ENCODE measurements at regions not wholly inside any gene's neighbourhood (a gene's known extent, or its start where the extent isn't known, plus 50 kb on each side); places are given as distances from the start of the nearest gene placed in this dataset.

- Mint-ChIP-seq H3K27me3 (ENCODE audit: unreplicated experiment) (no peaks in the 10 kb centered on the region), H3K9me3 (ENCODE audit: unreplicated experiment) (peaks cover 3% of the 10 kb centered on the region), H3K4me1 (ENCODE audit: low read depth, unreplicated experiment) (no peaks in the 10 kb centered on the region), H3K36me3 (ENCODE audit: unreplicated experiment) (peaks cover 4% of the 10 kb centered on the region), H3K27ac (ENCODE audit: unreplicated experiment) (no peak overlapping the region), H3K4me3 (ENCODE audit: unreplicated experiment) (no peak overlapping the region)
- TF ChIP-seq, protein P1, sequence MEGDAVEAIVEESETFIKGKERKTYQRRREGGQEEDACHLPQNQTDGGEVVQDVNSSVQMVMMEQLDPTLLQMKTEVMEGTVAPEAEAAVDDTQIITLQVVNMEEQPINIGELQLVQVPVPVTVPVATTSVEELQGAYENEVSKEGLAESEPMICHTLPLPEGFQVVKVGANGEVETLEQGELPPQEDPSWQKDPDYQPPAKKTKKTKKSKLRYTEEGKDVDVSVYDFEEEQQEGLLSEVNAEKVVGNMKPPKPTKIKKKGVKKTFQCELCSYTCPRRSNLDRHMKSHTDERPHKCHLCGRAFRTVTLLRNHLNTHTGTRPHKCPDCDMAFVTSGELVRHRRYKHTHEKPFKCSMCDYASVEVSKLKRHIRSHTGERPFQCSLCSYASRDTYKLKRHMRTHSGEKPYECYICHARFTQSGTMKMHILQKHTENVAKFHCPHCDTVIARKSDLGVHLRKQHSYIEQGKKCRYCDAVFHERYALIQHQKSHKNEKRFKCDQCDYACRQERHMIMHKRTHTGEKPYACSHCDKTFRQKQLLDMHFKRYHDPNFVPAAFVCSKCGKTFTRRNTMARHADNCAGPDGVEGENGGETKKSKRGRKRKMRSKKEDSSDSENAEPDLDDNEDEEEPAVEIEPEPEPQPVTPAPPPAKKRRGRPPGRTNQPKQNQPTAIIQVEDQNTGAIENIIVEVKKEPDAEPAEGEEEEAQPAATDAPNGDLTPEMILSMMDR (IDR thresholded peaks at IDR 0.05; ENCODE audit: partially characterized antibody, unreplicated experiment), result no peak
- DNase-seq, result no peak
Observed at GRCh38 chr11:128235958-128236357, 351.4 kb downstream of the ETS1 start.

GRCh38 chr11:128235426-128235825 lies 351.9 kb downstream of the ETS1 start:
- peaks cover 4% of the 10 kb centered on the region for H3K36me3 Mint-ChIP-seq (ENCODE audit: unreplicated experiment)
- H3K9me3 Mint-ChIP-seq (ENCODE audit: unreplicated experiment), result peaks cover 3% of the 10 kb centered on the region
- no peak overlapping the region for H3K27ac Mint-ChIP-seq (ENCODE audit: unreplicated experiment)
- H3K27me3 Mint-ChIP-seq (ENCODE audit: unreplicated experiment), result no peaks in the 10 kb centered on the region
- H3K4me3 Mint-ChIP-seq (ENCODE audit: unreplicated experiment), result no peak overlapping the region
- TF ChIP-seq, protein P1 (IDR thresholded peaks at IDR 0.05; ENCODE audit: partially characterized antibody, unreplicated experiment), result no peak
- no peaks in the 10 kb centered on the region for H3K4me1 Mint-ChIP-seq (ENCODE audit: low read depth, unreplicated experiment)
- no peak for DNase-seq

- H3K36me3 Mint-ChIP-seq (ENCODE audit: unreplicated experiment), result peaks cover 4% of the 10 kb centered on the region
- H3K9me3 Mint-ChIP-seq (ENCODE audit: unreplicated experiment), result peaks cover 3% of the 10 kb centered on the region
- no peak overlapping the region for H3K27ac Mint-ChIP-seq (ENCODE audit: unreplicated experiment)
- no peaks in the 10 kb centered on the region for H3K4me1 Mint-ChIP-seq (ENCODE audit: low read depth, unreplicated experiment)
- H3K4me3 Mint-ChIP-seq (ENCODE audit: unreplicated experiment), result no peak overlapping the region
- TF ChIP-seq, protein P1 (IDR thresholded peaks at IDR 0.05; ENCODE audit: partially characterized antibody, unreplicated experiment), result no peak
- H3K27me3 Mint-ChIP-seq (ENCODE audit: unreplicated experiment), result no peaks in the 10 kb centered on the region
- no peak for DNase-seq
Observed at GRCh38 chr11:128234143-128234542, 353.2 kb downstream of the ETS1 start.

GRCh38 chr11:128232588-128232987 lies 354.8 kb downstream of the ETS1 start:
- DNase-seq, result no peak
- H3K9me3 Mint-ChIP-seq (ENCODE audit: unreplicated experiment), result no peaks in the 10 kb centered on the region
- no peak overlapping the region for H3K27ac Mint-ChIP-seq (ENCODE audit: unreplicated experiment)
- peaks cover 4% of the 10 kb centered on the region for H3K36me3 Mint-ChIP-seq (ENCODE audit: unreplicated experiment)
- H3K27me3 Mint-ChIP-seq (ENCODE audit: unreplicated experiment), result no peaks in the 10 kb centered on the region
- no peak overlapping the region for H3K4me3 Mint-ChIP-seq (ENCODE audit: unreplicated experiment)
- TF ChIP-seq, protein P1 (IDR thresholded peaks at IDR 0.05; ENCODE audit: partially characterized antibody, unreplicated experiment), result no peak
- no peaks in the 10 kb centered on the region for H3K4me1 Mint-ChIP-seq (ENCODE audit: low read depth, unreplicated experiment)

- no peaks in the 10 kb centered on the region for H3K9me3 Mint-ChIP-seq (ENCODE audit: unreplicated experiment)
- no peak overlapping the region for H3K4me3 Mint-ChIP-seq (ENCODE audit: unreplicated experiment)
- no peaks in the 10 kb centered on the region for H3K4me1 Mint-ChIP-seq (ENCODE audit: low read depth, unreplicated experiment)
- no peaks in the 10 kb centered on the region for H3K27me3 Mint-ChIP-seq (ENCODE audit: unreplicated experiment)
- peaks cover 4% of the 10 kb centered on the region for H3K36me3 Mint-ChIP-seq (ENCODE audit: unreplicated experiment)
- TF ChIP-seq, protein P1 (IDR thresholded peaks at IDR 0.05; ENCODE audit: partially characterized antibody, unreplicated experiment), result no peak
- H3K27ac Mint-ChIP-seq (ENCODE audit: unreplicated experiment), result no peak overlapping the region
- no peak for DNase-seq
Observed at GRCh38 chr11:128231845-128232410, 355.4 kb downstream of the ETS1 start.
